ENCODE measurements at regions not wholly inside any gene's neighbourhood (a gene's known extent, or its start where the extent isn't known, plus 50 kb on each side); places are given as distances from the start of the nearest gene placed in this dataset.

DNA sequence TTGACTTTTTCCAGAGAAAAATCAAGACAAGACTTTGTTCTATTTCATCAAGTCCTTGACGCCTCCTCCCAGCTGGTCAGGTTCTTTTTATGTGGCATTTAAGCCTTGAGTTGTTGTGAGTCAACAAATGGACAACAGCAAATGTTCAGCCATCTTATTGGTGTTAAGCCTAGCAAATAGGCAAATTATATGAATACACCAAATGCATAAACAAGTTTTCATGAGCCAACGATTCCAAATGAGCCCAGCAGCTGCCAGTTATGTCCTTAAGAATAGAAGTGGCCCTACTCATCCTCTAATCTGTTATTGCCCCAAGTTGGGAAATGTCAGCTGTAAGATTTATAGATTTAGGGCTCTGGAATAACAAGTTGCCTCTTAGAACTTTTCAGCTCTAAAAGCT is 312.0 kb downstream of the SOX4 start:
- DNase-seq (ENCODE audit: low read depth) = no peak
- H3K4me3 ChIP-seq (ENCODE audit: low read length) = no peak overlapping the region
- TF ChIP-seq, protein P1, sequence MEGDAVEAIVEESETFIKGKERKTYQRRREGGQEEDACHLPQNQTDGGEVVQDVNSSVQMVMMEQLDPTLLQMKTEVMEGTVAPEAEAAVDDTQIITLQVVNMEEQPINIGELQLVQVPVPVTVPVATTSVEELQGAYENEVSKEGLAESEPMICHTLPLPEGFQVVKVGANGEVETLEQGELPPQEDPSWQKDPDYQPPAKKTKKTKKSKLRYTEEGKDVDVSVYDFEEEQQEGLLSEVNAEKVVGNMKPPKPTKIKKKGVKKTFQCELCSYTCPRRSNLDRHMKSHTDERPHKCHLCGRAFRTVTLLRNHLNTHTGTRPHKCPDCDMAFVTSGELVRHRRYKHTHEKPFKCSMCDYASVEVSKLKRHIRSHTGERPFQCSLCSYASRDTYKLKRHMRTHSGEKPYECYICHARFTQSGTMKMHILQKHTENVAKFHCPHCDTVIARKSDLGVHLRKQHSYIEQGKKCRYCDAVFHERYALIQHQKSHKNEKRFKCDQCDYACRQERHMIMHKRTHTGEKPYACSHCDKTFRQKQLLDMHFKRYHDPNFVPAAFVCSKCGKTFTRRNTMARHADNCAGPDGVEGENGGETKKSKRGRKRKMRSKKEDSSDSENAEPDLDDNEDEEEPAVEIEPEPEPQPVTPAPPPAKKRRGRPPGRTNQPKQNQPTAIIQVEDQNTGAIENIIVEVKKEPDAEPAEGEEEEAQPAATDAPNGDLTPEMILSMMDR (IDR thresholded peaks at IDR 0.05; ENCODE audit: insufficient read depth, low read depth, low read length, missing control alignments) = no peak

DNA sequence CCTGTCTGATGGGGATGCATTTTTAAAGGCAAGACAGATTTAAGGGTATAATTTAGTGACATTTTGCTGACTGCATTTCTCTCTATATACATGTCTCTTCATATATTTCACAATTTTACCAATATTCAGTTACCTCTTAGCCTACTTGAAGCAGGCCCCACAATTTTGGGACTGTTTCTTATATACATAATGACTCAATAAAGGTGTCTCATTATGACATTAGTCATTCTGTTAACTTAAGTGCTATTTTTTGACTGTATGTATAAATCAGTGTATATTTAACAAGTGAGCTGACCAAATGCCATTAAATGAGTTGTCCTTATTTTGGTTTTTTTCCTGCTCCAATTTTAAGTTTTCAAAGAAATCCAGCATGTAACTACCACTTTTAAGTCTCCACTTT is 313.3 kb downstream of the SOX4 start:
- peak; percentile 63 for DNase-seq (ENCODE audit: low read depth)
- TF ChIP-seq, protein P1 (IDR thresholded peaks at IDR 0.05; ENCODE audit: insufficient read depth, low read depth, low read length, missing control alignments) = no peak
- H3K4me3 ChIP-seq (ENCODE audit: low read length) = no peak overlapping the region

DNA sequence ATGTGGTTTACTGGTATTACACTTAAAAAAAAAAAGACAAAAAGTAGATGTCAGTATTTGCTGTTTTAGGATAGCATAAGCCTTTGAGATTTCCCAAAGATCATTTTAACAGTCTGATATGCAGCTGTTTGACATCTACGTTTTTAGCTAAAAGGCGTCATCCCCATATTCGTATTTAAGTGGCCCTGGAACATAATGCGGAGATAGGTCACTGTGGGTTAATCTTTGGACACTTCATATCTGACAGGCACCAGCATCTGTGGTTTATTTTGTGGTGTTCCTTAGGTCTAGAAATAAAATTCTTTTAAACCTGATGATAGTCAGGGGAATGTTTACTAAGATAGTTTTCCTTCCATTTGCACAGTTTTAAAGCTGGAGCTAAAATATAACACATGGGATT is 313.7 kb downstream of the SOX4 start:
- H3K4me3 ChIP-seq (ENCODE audit: low read length) = no peak overlapping the region
- no peak for DNase-seq (ENCODE audit: low read depth)
- TF ChIP-seq, protein P1 (IDR thresholded peaks at IDR 0.05; ENCODE audit: insufficient read depth, low read depth, low read length, missing control alignments) = no peak

DNA sequence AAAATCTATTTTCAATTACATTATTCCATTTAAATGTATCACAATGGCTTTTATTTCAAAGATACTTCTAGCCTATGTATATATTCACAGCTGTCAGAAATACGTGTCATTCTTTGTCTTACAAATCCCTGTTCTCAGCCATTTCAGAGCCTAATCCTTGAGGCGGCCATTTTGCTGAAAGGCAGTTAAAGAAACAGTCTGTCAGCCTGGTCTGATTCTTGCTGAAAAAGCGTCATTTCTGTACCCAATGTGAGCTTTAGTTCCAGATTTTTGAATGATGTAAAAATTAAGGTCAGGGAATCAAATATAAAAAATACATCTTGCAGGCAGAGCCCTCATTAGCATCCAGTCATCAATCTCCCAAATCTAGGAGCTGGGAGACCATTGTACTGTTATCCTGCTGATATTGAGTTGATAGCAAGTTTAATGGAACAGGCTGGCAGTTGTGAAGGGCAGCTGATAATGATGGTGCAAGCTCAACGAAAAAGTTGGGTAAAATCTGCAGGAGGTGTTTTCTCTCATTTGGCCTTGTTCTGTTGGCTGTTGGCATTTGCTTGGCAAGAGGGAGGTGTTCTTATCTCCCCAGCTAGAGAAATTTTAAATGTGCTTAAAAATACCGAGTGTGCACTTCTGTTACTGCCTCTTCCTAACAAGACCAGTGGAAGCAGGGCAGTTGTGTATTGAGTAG is 314.8 kb downstream of the SOX4 start:
- H3K4me3 ChIP-seq (ENCODE audit: low read length) = no peak overlapping the region
- TF ChIP-seq, protein P1 (IDR thresholded peaks at IDR 0.05; ENCODE audit: insufficient read depth, low read depth, low read length, missing control alignments) = no peak
- no peak for DNase-seq (ENCODE audit: low read depth)

DNA sequence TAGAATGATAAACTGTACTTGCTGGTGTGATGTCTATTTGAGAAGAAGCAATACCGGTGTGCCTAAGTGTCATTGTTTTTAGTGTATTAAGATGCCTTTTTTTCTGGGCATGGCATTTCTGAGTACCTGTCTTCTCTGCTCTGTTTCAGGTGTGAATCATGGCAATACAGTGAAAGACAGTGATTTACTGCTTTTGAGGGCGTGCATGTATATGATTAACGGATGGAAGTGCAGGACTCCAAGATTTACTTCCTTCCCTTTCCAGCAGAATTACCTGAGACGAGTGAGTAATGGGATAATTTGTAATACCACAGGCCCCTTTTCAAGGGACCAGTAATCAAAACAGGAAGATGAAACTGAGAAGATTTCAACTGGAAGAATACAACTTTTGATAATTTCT is 315.8 kb downstream of the SOX4 start:
- H3K4me3 ChIP-seq (ENCODE audit: low read length) = no peak overlapping the region
- DNase-seq (ENCODE audit: low read depth) = peak; percentile 54
- TF ChIP-seq, protein P1 (IDR thresholded peaks at IDR 0.05; ENCODE audit: insufficient read depth, low read depth, low read length, missing control alignments) = no peak

DNA sequence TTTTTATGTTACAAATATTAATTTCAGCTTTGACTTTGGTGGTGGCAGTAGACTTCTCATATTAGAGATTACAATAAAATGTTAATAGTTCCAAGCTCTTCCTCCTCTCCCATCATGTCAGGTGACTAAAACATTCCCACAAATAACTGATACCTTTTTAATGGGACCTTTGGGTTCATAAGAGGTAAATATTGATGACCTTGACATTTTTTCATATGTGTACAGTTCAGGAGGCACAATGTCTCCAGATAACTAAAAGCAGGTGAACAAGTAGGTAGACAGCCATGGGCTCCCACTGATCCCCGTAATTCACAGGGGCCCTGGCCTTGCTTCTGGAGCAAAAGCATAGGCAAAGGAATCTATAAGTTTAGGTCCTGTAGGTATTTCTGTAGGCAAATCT is 317.7 kb downstream of the SOX4 start:
- no peak overlapping the region for H3K4me3 ChIP-seq (ENCODE audit: low read length)
- no peak for DNase-seq (ENCODE audit: low read depth)
- TF ChIP-seq, protein P1 (IDR thresholded peaks at IDR 0.05; ENCODE audit: insufficient read depth, low read depth, low read length, missing control alignments) = no peak
